BE2C (cell line): ENCODE measurements at regions not wholly inside any gene's neighbourhood (a gene's known extent, or its start where the extent isn't known, plus 50 kb on each side); places are given as distances from the start of the nearest gene placed in this dataset.

Experiments
- DNase-seq: peaks from one replicate; pipeline ENCODE4 v3.0.0-alpha.2; 2020
- H3K27me3 ChIP-seq: fragments of 250-450 bp; sonication (Bioruptor Pico); 2 replicates; pipeline ENCODE4 v1.5.1; 2020; ENCODE audit warnings: mild to moderate bottlenecking
- H3K36me3 ChIP-seq: fragments of 250-450 bp; sonication (Bioruptor Pico); 2 replicates; pipeline ENCODE4 v1.5.1; 2020; ENCODE audit warnings: mild to moderate bottlenecking
- H3K4me1 ChIP-seq: fragments of 250-450 bp; sonication (Bioruptor Pico); 2 replicates; pipeline ENCODE4 v1.5.1; 2020
- H3K4me3 ChIP-seq: 2 replicates; pipeline ENCODE4 v1.5.1; 2011; ENCODE audit warnings: low read depth, low read length
- H3K9me3 ChIP-seq: fragments of 250-450 bp; sonication (Bioruptor Pico); 2 replicates; pipeline ENCODE4 v1.5.1; 2020
- TF ChIP-seq, protein P1 (sequence below): IDR thresholded peaks from 2 replicates; pipeline ENCODE4 v1.5.1; 2012; ENCODE audit warnings: mild to moderate bottlenecking, low read depth, low read length

DNA sequence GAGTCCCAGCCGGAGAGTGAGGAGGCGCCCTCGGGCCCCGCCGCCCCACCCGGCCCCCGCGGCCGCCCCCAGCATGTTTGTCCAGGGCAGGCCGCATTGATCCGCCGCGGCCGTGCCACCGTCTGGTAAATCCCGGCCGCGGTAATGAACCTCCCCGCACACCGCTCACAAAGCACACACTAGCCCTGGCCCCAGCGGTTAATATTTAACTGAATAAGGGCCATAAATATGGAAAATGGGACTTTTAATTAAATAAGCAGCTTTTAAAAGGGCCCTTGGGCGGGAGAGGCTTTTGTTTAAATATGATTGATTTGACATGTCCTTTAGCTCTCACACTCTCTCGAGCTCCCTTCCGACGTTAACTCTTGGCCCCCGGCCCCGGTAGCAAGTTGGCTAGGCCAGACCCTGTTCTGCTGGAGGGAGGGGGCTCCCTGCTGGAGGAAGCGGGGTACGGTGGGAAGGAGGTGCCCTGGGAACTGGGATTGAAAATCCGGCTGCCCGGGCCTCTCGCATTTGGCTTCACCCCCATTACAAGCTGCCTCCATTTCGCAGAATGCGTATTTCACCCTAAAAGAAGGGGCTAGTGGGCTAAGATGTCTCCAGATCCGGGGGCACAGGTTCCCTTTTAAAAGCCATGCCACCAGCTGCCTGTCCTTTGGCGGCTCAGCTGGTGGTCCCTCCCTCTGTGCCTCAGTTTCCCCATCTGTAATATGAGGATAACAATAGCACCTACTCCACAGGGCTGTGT lies 199.8 kb downstream of the RBM19 start:
- no peaks in the 10 kb centered on the region for H3K9me3 ChIP-seq
- H3K4me3 ChIP-seq, result no peak overlapping the region
- TF ChIP-seq, protein P1, sequence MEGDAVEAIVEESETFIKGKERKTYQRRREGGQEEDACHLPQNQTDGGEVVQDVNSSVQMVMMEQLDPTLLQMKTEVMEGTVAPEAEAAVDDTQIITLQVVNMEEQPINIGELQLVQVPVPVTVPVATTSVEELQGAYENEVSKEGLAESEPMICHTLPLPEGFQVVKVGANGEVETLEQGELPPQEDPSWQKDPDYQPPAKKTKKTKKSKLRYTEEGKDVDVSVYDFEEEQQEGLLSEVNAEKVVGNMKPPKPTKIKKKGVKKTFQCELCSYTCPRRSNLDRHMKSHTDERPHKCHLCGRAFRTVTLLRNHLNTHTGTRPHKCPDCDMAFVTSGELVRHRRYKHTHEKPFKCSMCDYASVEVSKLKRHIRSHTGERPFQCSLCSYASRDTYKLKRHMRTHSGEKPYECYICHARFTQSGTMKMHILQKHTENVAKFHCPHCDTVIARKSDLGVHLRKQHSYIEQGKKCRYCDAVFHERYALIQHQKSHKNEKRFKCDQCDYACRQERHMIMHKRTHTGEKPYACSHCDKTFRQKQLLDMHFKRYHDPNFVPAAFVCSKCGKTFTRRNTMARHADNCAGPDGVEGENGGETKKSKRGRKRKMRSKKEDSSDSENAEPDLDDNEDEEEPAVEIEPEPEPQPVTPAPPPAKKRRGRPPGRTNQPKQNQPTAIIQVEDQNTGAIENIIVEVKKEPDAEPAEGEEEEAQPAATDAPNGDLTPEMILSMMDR, result 0 out of 2 replicates have a peak, but pooled peaks have one; percentile 2
- H3K36me3 ChIP-seq, result no peaks in the 10 kb centered on the region
- peaks cover 3% of the 10 kb centered on the region; the same call in 1 of the 2 replicates for H3K27me3 ChIP-seq
- DNase-seq, result peak; percentile 60
- peaks cover 10% of the 10 kb centered on the region for H3K4me1 ChIP-seq

DNA sequence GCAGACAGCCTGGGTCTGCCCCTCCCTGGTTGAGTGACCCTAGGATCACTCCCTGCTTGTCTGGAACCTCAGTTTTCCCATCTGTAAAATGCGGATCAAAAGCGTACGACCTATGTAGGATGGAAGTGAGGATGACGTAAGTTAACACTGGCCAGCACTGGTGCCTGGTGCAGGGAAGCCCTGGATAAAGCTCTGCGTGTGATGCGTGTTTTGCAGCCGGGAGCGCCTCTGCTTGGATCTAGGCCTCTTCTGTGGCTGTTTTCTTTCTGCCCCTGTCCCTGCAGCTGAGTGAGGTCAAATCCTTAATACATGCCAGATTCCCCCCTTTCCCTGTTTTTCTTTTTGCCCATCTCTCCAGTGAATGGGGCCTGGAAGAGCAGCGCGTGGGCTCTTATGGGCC lies 201.5 kb downstream of the RBM19 start:
- DNase-seq, result no peak
- H3K4me3 ChIP-seq, result no peak overlapping the region
- H3K9me3 ChIP-seq, result no peaks in the 10 kb centered on the region
- no peaks in the 10 kb centered on the region for H3K36me3 ChIP-seq
- peaks cover 10% of the 10 kb centered on the region for H3K4me1 ChIP-seq
- H3K27me3 ChIP-seq, result peaks cover 3% of the 10 kb centered on the region; the same call in 1 of the 2 replicates
- TF ChIP-seq, protein P1, result no peak

DNA sequence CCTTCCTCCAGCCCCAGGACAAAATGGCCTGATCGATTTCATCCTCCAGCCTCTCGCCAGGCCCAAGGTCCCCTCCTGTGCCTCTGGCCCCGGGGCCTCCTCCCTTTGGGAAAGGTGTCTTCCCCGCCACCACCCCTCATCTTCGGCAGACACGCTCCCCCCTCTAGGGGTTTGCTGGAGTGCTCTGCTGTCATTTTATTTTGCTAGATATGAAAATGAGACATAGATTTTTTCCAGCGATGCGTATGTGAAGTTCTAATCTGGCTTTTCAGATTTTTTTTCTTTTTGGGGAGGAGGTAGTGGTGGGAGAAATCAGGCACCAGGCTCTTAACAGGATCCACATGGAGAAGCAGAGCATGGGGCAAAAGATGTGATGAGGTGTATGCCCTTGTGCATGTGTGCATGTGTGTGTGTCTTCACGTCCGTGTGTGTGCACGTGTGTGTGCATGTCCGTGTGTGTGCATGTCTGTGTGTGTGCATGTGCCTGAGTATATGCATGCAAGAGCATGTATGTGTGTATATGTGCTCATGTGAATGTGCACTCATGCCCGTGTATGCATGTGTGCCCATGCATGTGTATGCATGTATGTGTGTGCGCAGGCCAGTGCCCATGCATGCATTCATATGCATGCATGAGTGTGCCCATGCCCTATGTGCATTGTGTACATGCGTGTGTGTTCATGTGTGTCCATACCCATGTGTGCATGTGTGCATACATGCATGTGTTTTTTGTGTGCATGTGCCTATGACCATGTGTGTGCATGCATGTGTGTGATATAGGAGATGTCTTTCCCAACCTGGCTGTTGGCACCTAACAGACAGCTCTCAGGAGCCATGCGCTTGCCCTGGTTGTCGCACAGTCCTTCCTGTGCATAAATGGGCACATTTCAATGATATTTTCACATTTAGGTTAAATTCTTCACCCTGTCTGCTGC lies 203.0 kb downstream of the RBM19 start:
- H3K9me3 ChIP-seq, result no peaks in the 10 kb centered on the region
- H3K4me3 ChIP-seq, result peak overlapping the region; percentile 3; the same call in 1 of the 2 replicates
- peaks cover 3% of the 10 kb centered on the region; the same call in 1 of the 2 replicates for H3K27me3 ChIP-seq
- no peaks in the 10 kb centered on the region for H3K36me3 ChIP-seq
- peaks cover 10% of the 10 kb centered on the region for H3K4me1 ChIP-seq
- no peak for DNase-seq
- TF ChIP-seq, protein P1, result no peak

DNA sequence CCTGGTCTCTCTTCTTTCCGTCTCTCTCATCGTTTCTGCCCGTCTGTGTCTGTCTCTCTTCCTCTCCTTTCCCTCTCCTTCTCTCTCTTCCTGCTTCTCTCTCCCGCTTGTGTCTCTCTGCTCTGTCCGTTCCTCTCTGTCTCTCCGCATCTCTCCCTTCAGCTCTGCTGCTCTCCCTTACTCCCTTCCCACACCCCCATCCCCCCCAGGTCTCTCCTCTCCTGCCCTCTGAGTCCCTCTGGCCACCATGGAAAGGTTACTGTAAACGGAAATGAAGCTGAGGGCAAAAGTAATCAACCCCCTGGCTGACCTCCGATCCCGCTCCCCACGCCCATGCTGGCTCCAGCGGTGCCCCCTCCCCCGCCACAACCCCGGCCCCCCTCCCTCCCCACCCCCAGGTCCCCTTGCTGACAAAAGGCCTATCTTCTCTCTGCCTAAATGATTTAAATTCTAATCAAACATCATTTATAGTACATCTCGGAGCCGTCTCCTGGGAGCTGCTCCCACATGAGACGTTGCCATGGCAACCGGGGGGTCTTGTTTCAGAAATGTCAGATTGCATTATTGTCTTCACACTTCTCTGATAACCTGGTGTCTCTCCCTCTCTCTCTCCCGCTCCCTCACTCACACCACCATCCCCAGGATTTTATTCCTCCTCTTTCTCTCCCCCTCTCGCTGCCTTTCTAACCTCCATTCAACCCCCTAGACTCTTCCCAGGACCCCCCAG lies 203.8 kb downstream of the RBM19 start:
- H3K4me3 ChIP-seq, result peak overlapping the region; percentile 3; the same call in 1 of the 2 replicates
- peak; percentile 63 for DNase-seq
- TF ChIP-seq, protein P1, result no peak
- H3K36me3 ChIP-seq, result peaks cover 2% of the 10 kb centered on the region; the same call in 1 of the 2 replicates
- peaks cover 3% of the 10 kb centered on the region; the same call in 1 of the 2 replicates for H3K27me3 ChIP-seq
- H3K9me3 ChIP-seq, result no peaks in the 10 kb centered on the region
- H3K4me1 ChIP-seq, result peaks cover 10% of the 10 kb centered on the region

DNA sequence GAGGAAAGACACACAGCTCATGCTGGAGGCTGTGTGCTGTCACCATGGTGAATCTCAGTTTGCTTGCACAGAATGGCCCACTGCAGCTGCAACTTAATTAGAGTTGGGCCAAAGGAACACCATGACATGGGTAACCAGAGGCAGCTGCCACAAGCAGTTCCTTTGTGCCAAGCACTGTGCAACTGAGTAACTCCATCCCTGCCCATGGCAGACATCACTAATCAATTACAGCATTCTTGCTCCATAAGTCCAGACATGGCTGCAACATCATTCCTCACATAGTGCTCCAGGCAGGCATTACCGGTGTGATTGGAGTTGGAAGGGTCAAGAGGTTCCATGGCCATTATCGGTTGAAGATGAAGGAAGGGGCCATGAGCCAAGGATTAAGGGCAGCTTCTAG lies 207.0 kb downstream of the RBM19 start:
- H3K36me3 ChIP-seq, result peaks cover 3% of the 10 kb centered on the region; the same call in 1 of the 2 replicates

More for the DNA sequence above, 207.0 kb downstream of the RBM19 start:
- DNase-seq, result no peak
- Histone ChIP-seq H3K4me3 (no peak overlapping the region), H3K27me3 (peaks cover 3% of the 10 kb centered on the region; the same call in 1 of the 2 replicates), H3K4me1 (peaks cover 5% of the 10 kb centered on the region), H3K9me3 (no peaks in the 10 kb centered on the region)
- TF ChIP-seq, protein P1, result no peak
